ENCODE measurements at regions not wholly inside any gene's neighbourhood (a gene's known extent, or its start where the extent isn't known, plus 50 kb on each side); places are given as distances from the start of the nearest gene placed in this dataset.

DNA sequence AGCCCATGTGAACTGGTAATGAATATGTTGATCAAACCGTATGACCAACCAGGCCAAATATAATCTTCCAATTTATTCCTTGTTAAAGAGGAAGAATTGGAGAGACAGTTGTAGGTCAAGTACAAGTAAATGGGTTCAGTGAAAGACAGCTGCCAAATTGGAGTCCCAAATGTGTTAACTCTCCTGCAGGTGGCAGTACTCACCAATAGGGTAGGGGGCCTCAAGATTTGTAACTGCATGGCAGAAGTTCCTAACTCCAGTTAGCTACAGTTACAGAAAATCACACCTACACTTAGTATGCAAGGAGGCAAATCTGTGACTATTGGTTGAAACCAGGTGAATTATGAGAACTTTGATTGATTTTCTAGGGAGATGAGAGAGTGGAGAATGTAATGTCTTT lies 278.0 kb downstream of the ZBBX start:
- Histone ChIP-seq H2BK15ac (ENCODE audit: low read depth, low read length) (no peak overlapping the region), H3K9ac (ENCODE audit: low read depth, low read length) (no peak overlapping the region), H3K36me3 (ENCODE audit: control insufficient read depth, insufficient read depth, low read length) (no peaks in the 10 kb centered on the region), H3K9me1 (ENCODE audit: insufficient read depth, low read length) (no peaks in the 10 kb centered on the region), H3K9me3 (ENCODE audit: control insufficient read depth, insufficient read depth, low read length) (peaks cover 4% of the 10 kb centered on the region), H3K56ac (ENCODE audit: extremely low read depth, insufficient read depth, low read length) (no peak overlapping the region), H2BK5ac (ENCODE audit: low read depth, low read length, poor library complexity, severe bottlenecking) (no peak overlapping the region), H3K4me1 (ENCODE audit: control insufficient read depth, insufficient read depth, low read length) (no peaks in the 10 kb centered on the region), H3K4ac (ENCODE audit: low read depth, low read length) (no peak overlapping the region), H2AK5ac (ENCODE audit: low read depth, low read length) (no peak overlapping the region), H3K14ac (replicated peaks; ENCODE audit: low read depth, low read length) (no peak overlapping the region), H4K8ac (ENCODE audit: low read depth in 2 of 2, low read length in 2 of 2) (no peak overlapping the region), H4K5ac (ENCODE audit: low read depth, low read length) (no peak overlapping the region), H3K27ac (ENCODE audit: insufficient read depth, low read length) (no peak overlapping the region), H4K91ac (ENCODE audit: insufficient read depth, low read depth, low read length) (no peak overlapping the region), H3K4me3 (ENCODE audit: insufficient read depth, low read depth, low read length) (no peak overlapping the region), H3K18ac (ENCODE audit: low read depth, low read length) (no peak overlapping the region), H3K4me2 (ENCODE audit: low read depth, low read length) (no peak overlapping the region), H3K23ac (ENCODE audit: low read depth, low read length) (no peak overlapping the region), H3K79me1 (ENCODE audit: low read depth in 1 of 2, low read length in 2 of 2) (no peaks in the 10 kb centered on the region), H2AFZ (replicated peaks; ENCODE audit: low read length, poor library complexity) (no peak overlapping the region), H2AK9ac (replicated peaks; ENCODE audit: low read depth, low read length, poor library complexity) (no peak overlapping the region), H4K20me1 (ENCODE audit: insufficient read depth, low read length) (no peaks in the 10 kb centered on the region), H3K27me3 (ENCODE audit: control insufficient read depth, insufficient read depth, low read length) (no peaks in the 10 kb centered on the region), H2BK120ac (ENCODE audit: low read depth, low read length) (no peak overlapping the region), H2BK20ac (ENCODE audit: low read depth, low read length) (no peak overlapping the region)
- dilution Hi-C loops (cut with HindIII; ENCODE audit: low sequenced_read_pairs, unreplicated experiment), result no loop called here
- no CpG with 5 or more reads among the region's 1 CpG for WGBS, 2 experiments (ENCODE audit: extremely low coverage in 2 of 2, insufficient read length in 1 of 2)
- intact Hi-C loops (cut with micrococcal nuclease), result no loop called here
- ATAC-seq (ENCODE audit: low read depth), result no peak
- POLR2A ChIA-PET (ENCODE audit: unreplicated experiment), result no interaction called here
- CTCF ChIA-PET, result no interaction called here
- TF ChIP-seq CHD1 (IDR thresholded peaks at IDR 0.05; ENCODE audit: low read depth, low read length), result no peak
- no peak for TF ChIP-seq MAZ (IDR thresholded peaks at IDR 0.05; ENCODE audit: borderline replicate concordance, low read depth, low read length)
- no peak for TF ChIP-seq RFX5 (IDR thresholded peaks at IDR 0.05; ENCODE audit: low read depth, low read length)
- no peak for TF ChIP-seq SMC3 (IDR thresholded peaks at IDR 0.05; ENCODE audit: low read depth, low read length)
- TF ChIP-seq, protein P1, sequence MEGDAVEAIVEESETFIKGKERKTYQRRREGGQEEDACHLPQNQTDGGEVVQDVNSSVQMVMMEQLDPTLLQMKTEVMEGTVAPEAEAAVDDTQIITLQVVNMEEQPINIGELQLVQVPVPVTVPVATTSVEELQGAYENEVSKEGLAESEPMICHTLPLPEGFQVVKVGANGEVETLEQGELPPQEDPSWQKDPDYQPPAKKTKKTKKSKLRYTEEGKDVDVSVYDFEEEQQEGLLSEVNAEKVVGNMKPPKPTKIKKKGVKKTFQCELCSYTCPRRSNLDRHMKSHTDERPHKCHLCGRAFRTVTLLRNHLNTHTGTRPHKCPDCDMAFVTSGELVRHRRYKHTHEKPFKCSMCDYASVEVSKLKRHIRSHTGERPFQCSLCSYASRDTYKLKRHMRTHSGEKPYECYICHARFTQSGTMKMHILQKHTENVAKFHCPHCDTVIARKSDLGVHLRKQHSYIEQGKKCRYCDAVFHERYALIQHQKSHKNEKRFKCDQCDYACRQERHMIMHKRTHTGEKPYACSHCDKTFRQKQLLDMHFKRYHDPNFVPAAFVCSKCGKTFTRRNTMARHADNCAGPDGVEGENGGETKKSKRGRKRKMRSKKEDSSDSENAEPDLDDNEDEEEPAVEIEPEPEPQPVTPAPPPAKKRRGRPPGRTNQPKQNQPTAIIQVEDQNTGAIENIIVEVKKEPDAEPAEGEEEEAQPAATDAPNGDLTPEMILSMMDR (conservative IDR thresholded peaks at IDR 0.05; ENCODE audit: low read depth, low read length), result no peak
- no peak for TF ChIP-seq POLR2A (IDR thresholded peaks at IDR 0.05; ENCODE audit: low read depth, low read length)
- TF ChIP-seq BHLHE40 (IDR thresholded peaks at IDR 0.05; ENCODE audit: low read depth, low read length), result no peak
- no peak for TF ChIP-seq FOS (IDR thresholded peaks at IDR 0.05; ENCODE audit: low read depth, low read length)
- TF ChIP-seq MXI1 (IDR thresholded peaks at IDR 0.05; ENCODE audit: borderline replicate concordance, low read depth, low read length), result no peak
- TF ChIP-seq MAFK (IDR thresholded peaks at IDR 0.05; ENCODE audit: low read depth, low read length), result no peak
- TF ChIP-seq RAD21 (IDR thresholded peaks at IDR 0.05; ENCODE audit: low read length), result no peak
- no peak for TF ChIP-seq RCOR1 (IDR thresholded peaks at IDR 0.05; ENCODE audit: insufficient replicate concordance, low read length)
- DNase-seq, result no peak
- BruUV-seq (replicated peaks), result no TSS peak
- in situ Hi-C loops (cut with MboI; ENCODE audit: low sequenced_read_pairs), result no loop called here

Measured in IMR-90 (cell line).